ENCODE measurements at regions not wholly inside any gene's neighbourhood (a gene's known extent, or its start where the extent isn't known, plus 50 kb on each side); places are given as distances from the start of the nearest gene placed in this dataset.

GRCh38 chr2:173555833-173556232 is 201.2 kb downstream of the CDCA7 start:
- TF ChIP-seq CTCF (IDR thresholded peaks at IDR 0.05 in 4 of 5, conservative IDR thresholded peaks at IDR 0.05 in 1 of 5) (no peak), POLR2A (IDR thresholded peaks at IDR 0.05) (no peak)
